Calu3 (cell line): ENCODE measurements at regions not wholly inside any gene's neighbourhood (a gene's known extent, or its start where the extent isn't known, plus 50 kb on each side); places are given as distances from the start of the nearest gene placed in this dataset.
"Not testable (repeated sequence)": the region's sequence is repeated elsewhere in the genome, so short reads cannot be mapped to it uniquely, and the experiment has no call there.

Source experiments
- BruUV-seq: library from RNA; stranded (reverse); fragments of 400-500 nt; replicated peaks from 2 replicates; lab custom pipeline; 2021; lab: Mats Ljungman, UMichigan
- CTCF ChIA-PET: fragments of 300-600 bp; sonication (Branson Sonifier 250); formaldehyde crosslinking; loops from one replicate; lab custom pipeline; 2022; ENCODE audit warnings: antibody characterized with exemption; lab: Charles Lee
- DNase-seq: peaks from one replicate; pipeline ENCODE4 v3.0.0; 2022
- H3K27ac Mint-ChIP-seq: one replicate; pipeline ENCODE4 v1.8.0; 2022; ENCODE audit warnings: mixed read lengths; ENCODE audit not compliant: unreplicated experiment
- H3K27me3 Mint-ChIP-seq: one replicate; pipeline ENCODE4 v1.8.0; 2022; ENCODE audit warnings: mixed read lengths; ENCODE audit not compliant: unreplicated experiment
- H3K36me3 Mint-ChIP-seq: one replicate; pipeline ENCODE4 v1.8.0; 2022; ENCODE audit warnings: mild to moderate bottlenecking, moderate library complexity, mixed read lengths; ENCODE audit not compliant: insufficient read depth, unreplicated experiment
- H3K4me1 Mint-ChIP-seq: one replicate; pipeline ENCODE4 v1.8.0; 2022; ENCODE audit warnings: mild to moderate bottlenecking, low read depth, mixed read lengths; ENCODE audit not compliant: unreplicated experiment
- H3K4me3 Mint-ChIP-seq: one replicate; pipeline ENCODE4 v1.8.0; 2022; ENCODE audit warnings: mild to moderate bottlenecking, low read depth, moderate library complexity, mixed read lengths; ENCODE audit not compliant: unreplicated experiment
- H3K9me3 Mint-ChIP-seq: one replicate; pipeline ENCODE4 v1.8.0; 2022; ENCODE audit warnings: low read depth, mixed read lengths; ENCODE audit not compliant: unreplicated experiment
- CTCF ChIP-seq: fragments of 200-600 bp; IDR thresholded peaks from one replicate; pipeline ENCODE4 v1.8.0; 2022; ENCODE audit warnings: antibody characterized with exemption; ENCODE audit not compliant: unreplicated experiment
- intact Hi-C: fragments of 100-400 bp; cut with micrococcal nuclease; formaldehyde crosslinking; loops from one replicate; pipeline ENCODE4 v1.10.0; 2022; ENCODE audit not compliant: unreplicated experiment

GRCh38 chr11:87804176-87804575 lies 371.1 kb downstream of the RAB38 start:
- no TSS peak for BruUV-seq
- Mint-ChIP-seq H3K27me3 (no peaks in the 10 kb centered on the region), H3K36me3 (no peaks in the 10 kb centered on the region), H3K9me3 (no peaks in the 10 kb centered on the region), H3K4me1 (no peaks in the 10 kb centered on the region), H3K27ac (no peak overlapping the region), H3K4me3 (no peak overlapping the region)
- no peak for DNase-seq
- CTCF ChIA-PET: no interaction called here
- TF ChIP-seq CTCF: no peak
- intact Hi-C loops: no loop called here

GRCh38 chr11:87803748-87804147 lies 371.5 kb downstream of the RAB38 start:
- intact Hi-C loops: no loop called here
- Mint-ChIP-seq H3K36me3 (no peaks in the 10 kb centered on the region), H3K27me3 (no peaks in the 10 kb centered on the region), H3K4me3 (no peak overlapping the region), H3K27ac (no peak overlapping the region), H3K4me1 (no peaks in the 10 kb centered on the region), H3K9me3 (no peaks in the 10 kb centered on the region)
- BruUV-seq: no TSS peak
- no peak for TF ChIP-seq CTCF
- DNase-seq: no peak
- CTCF ChIA-PET: no interaction called here

GRCh38 chr11:87784862-87785261 lies 390.4 kb downstream of the RAB38 start:
- intact Hi-C loops, H3K9me3 Mint-ChIP-seq, H3K36me3 Mint-ChIP-seq, DNase-seq, H3K27ac Mint-ChIP-seq, H3K27me3 Mint-ChIP-seq, H3K4me1 Mint-ChIP-seq, CTCF ChIA-PET, H3K4me3 Mint-ChIP-seq, BruUV-seq: not testable (repeated sequence)

- Mint-ChIP-seq H3K27me3 (no peaks in the 10 kb centered on the region), H3K4me1 (no peaks in the 10 kb centered on the region), H3K27ac (no peak overlapping the region), H3K9me3 (no peaks in the 10 kb centered on the region), H3K36me3 (no peaks in the 10 kb centered on the region), H3K4me3 (no peak overlapping the region)
- BruUV-seq: no TSS peak
- CTCF ChIA-PET: no interaction called here
- no peak for DNase-seq
- no peak for TF ChIP-seq CTCF
- intact Hi-C loops: loop anchor here (2.0 kb wide), 1 partner anchor 37 kb away; no protein-coding TSS in a partner anchor
Measured at GRCh38 chr11:87780068-87780413, 395.2 kb downstream of the RAB38 start.

- CTCF ChIA-PET: no interaction called here
- H3K4me3 Mint-ChIP-seq: no peak overlapping the region
- DNase-seq: no peak
- no peak overlapping the region for H3K27ac Mint-ChIP-seq
- BruUV-seq: no TSS peak
- no peaks in the 10 kb centered on the region for H3K4me1 Mint-ChIP-seq
- no peaks in the 10 kb centered on the region for H3K27me3 Mint-ChIP-seq
- H3K36me3 Mint-ChIP-seq: no peaks in the 10 kb centered on the region
- no peaks in the 10 kb centered on the region for H3K9me3 Mint-ChIP-seq
- intact Hi-C loops: loop anchor here (2.0 kb wide), 1 partner anchor 37 kb away; no protein-coding TSS in a partner anchor
- TF ChIP-seq CTCF: no peak
Measured at GRCh38 chr11:87779276-87780067, 395.8 kb downstream of the RAB38 start.
